ENCODE measurements at regions not wholly inside any gene's neighbourhood (a gene's known extent, or its start where the extent isn't known, plus 50 kb on each side); places are given as distances from the start of the nearest gene placed in this dataset.

- no peak for DNase-seq (ENCODE audit: low spot score, unreplicated experiment)
- Mint-ChIP-seq H3K4me3 (ENCODE audit: low read depth) (no peak overlapping the region), H3K27ac (no peak overlapping the region), H3K9me3 (ENCODE audit: low read depth) (no peaks in the 10 kb centered on the region), H3K36me3 (ENCODE audit: insufficient read depth) (no peaks in the 10 kb centered on the region), H3K27me3 (no peaks in the 10 kb centered on the region), H3K4me1 (ENCODE audit: low read depth) (peaks cover 5% of the 10 kb centered on the region)
- TF ChIP-seq CTCF (IDR thresholded peaks at IDR 0.05; ENCODE audit: unreplicated experiment): no peak
Observed at GRCh38 chr2:147560810-147561535, 283.9 kb upstream of the ACVR2A start.

GRCh38 chr2:147559070-147559725, 285.6 kb upstream of the ACVR2A start:
- TF ChIP-seq CTCF (IDR thresholded peaks at IDR 0.05; ENCODE audit: unreplicated experiment): no peak
- Mint-ChIP-seq H3K27me3 (peaks cover 8% of the 10 kb centered on the region), H3K4me3 (ENCODE audit: low read depth) (no peak overlapping the region), H3K27ac (no peak overlapping the region), H3K36me3 (ENCODE audit: insufficient read depth) (no peaks in the 10 kb centered on the region), H3K9me3 (ENCODE audit: low read depth) (no peaks in the 10 kb centered on the region), H3K4me1 (ENCODE audit: low read depth) (peaks cover 5% of the 10 kb centered on the region)
- no peak for DNase-seq (ENCODE audit: low spot score, unreplicated experiment)

- H3K27me3 Mint-ChIP-seq: peaks cover 13% of the 10 kb centered on the region
- peaks cover 5% of the 10 kb centered on the region for H3K4me1 Mint-ChIP-seq (ENCODE audit: low read depth)
- TF ChIP-seq CTCF (IDR thresholded peaks at IDR 0.05; ENCODE audit: unreplicated experiment): no peak
- H3K9me3 Mint-ChIP-seq (ENCODE audit: low read depth): no peaks in the 10 kb centered on the region
- no peaks in the 10 kb centered on the region for H3K36me3 Mint-ChIP-seq (ENCODE audit: insufficient read depth)
- no peak overlapping the region for H3K27ac Mint-ChIP-seq
- H3K4me3 Mint-ChIP-seq (ENCODE audit: low read depth): no peak overlapping the region
- DNase-seq (ENCODE audit: low spot score, unreplicated experiment): no peak
Observed at GRCh38 chr2:147558620-147559019, 286.2 kb upstream of the ACVR2A start.

- Mint-ChIP-seq H3K4me3 (ENCODE audit: low read depth) (no peak overlapping the region), H3K9me3 (ENCODE audit: low read depth) (no peaks in the 10 kb centered on the region), H3K36me3 (ENCODE audit: insufficient read depth) (no peaks in the 10 kb centered on the region), H3K27ac (no peak overlapping the region), H3K27me3 (peaks cover 13% of the 10 kb centered on the region), H3K4me1 (ENCODE audit: low read depth) (no peaks in the 10 kb centered on the region)
- no peak for TF ChIP-seq CTCF (IDR thresholded peaks at IDR 0.05; ENCODE audit: unreplicated experiment)
- DNase-seq (ENCODE audit: low spot score, unreplicated experiment): no peak
Observed at GRCh38 chr2:147554521-147555107, 290.2 kb upstream of the ACVR2A start.

GRCh38 chr2:147553775-147554271, 291.0 kb upstream of the ACVR2A start:
- Mint-ChIP-seq H3K36me3 (ENCODE audit: insufficient read depth) (no peaks in the 10 kb centered on the region), H3K9me3 (ENCODE audit: low read depth) (no peaks in the 10 kb centered on the region), H3K4me1 (ENCODE audit: low read depth) (no peaks in the 10 kb centered on the region), H3K27ac (no peak overlapping the region), H3K27me3 (peaks cover 16% of the 10 kb centered on the region), H3K4me3 (ENCODE audit: low read depth) (no peak overlapping the region)
- DNase-seq (ENCODE audit: low spot score, unreplicated experiment): no peak
- no peak for TF ChIP-seq CTCF (IDR thresholded peaks at IDR 0.05; ENCODE audit: unreplicated experiment)

All from progenitor cell of endocrine pancreas (in vitro differentiated cells).